GM06990 (cell line): ENCODE measurements at regions not wholly inside any gene's neighbourhood (a gene's known extent, or its start where the extent isn't known, plus 50 kb on each side); places are given as distances from the start of the nearest gene placed in this dataset.

Experiments used
- DNase-seq: peaks from one replicate; pipeline ENCODE4 v3.0.0-alpha.2; 2011; ENCODE audit not compliant: insufficient read length; ENCODE audit errors: extremely low read depth
- H3K27me3 ChIP-seq: replicated peaks from 2 replicates; pipeline ENCODE4 v1.6.0; 2011; ENCODE audit warnings: low read length; ENCODE audit not compliant: control insufficient read depth, insufficient read depth
- H3K36me3 ChIP-seq: 2 replicates; pipeline ENCODE4 v1.5.1; 2011; ENCODE audit warnings: low read length; ENCODE audit not compliant: control insufficient read depth, insufficient read depth
- H3K4me3 ChIP-seq: replicated peaks from 2 replicates; pipeline ENCODE4 v1.5.1; 2011; ENCODE audit warnings: low read depth, mild to moderate bottlenecking, control low read depth, low read length
- CTCF ChIP-seq: IDR thresholded peaks from 2 replicates; pipeline ENCODE4 v1.5.1; 2011; ENCODE audit warnings: low read length, control low read depth, mild to moderate bottlenecking, inconsistent platforms; ENCODE audit not compliant: insufficient read depth, poor library complexity, severe bottlenecking

GRCh38 chr7:125834421-125834820 lies 904.8 kb upstream of the POT1 start:
- H3K4me3 ChIP-seq: no peak overlapping the region
- no peaks in the 10 kb centered on the region for H3K27me3 ChIP-seq
- no peak for TF ChIP-seq CTCF
- no peak for DNase-seq
- no peaks in the 10 kb centered on the region for H3K36me3 ChIP-seq

GRCh38 chr7:125833839-125834238 lies 904.2 kb upstream of the POT1 start:
- TF ChIP-seq CTCF: no peak
- no peak for DNase-seq
- no peaks in the 10 kb centered on the region for H3K27me3 ChIP-seq
- no peak overlapping the region for H3K4me3 ChIP-seq
- no peaks in the 10 kb centered on the region for H3K36me3 ChIP-seq

GRCh38 chr7:125830743-125831142 lies 901.1 kb upstream of the POT1 start:
- no peak overlapping the region for H3K4me3 ChIP-seq
- no peaks in the 10 kb centered on the region for H3K27me3 ChIP-seq
- DNase-seq: no peak
- no peaks in the 10 kb centered on the region for H3K36me3 ChIP-seq
- no peak for TF ChIP-seq CTCF

GRCh38 chr7:125828153-125828700 lies 898.6 kb upstream of the POT1 start:
- H3K36me3 ChIP-seq: no peaks in the 10 kb centered on the region
- no peak overlapping the region for H3K4me3 ChIP-seq
- no peak for DNase-seq
- TF ChIP-seq CTCF: no peak
- no peaks in the 10 kb centered on the region for H3K27me3 ChIP-seq

- TF ChIP-seq CTCF: no peak
- no peak overlapping the region for H3K4me3 ChIP-seq
- DNase-seq: no peak
- no peaks in the 10 kb centered on the region for H3K36me3 ChIP-seq
- no peaks in the 10 kb centered on the region for H3K27me3 ChIP-seq
Measured at GRCh38 chr7:125823538-125823937, 893.9 kb upstream of the POT1 start.

- no peak for TF ChIP-seq CTCF
- H3K4me3 ChIP-seq: no peak overlapping the region
- no peaks in the 10 kb centered on the region for H3K36me3 ChIP-seq
- H3K27me3 ChIP-seq: no peaks in the 10 kb centered on the region
- DNase-seq: no peak
Measured at GRCh38 chr7:125820495-125820894, 890.9 kb upstream of the POT1 start.
